ENCODE measurements at regions not wholly inside any gene's neighbourhood (a gene's known extent, or its start where the extent isn't known, plus 50 kb on each side); places are given as distances from the start of the nearest gene placed in this dataset.

DNA sequence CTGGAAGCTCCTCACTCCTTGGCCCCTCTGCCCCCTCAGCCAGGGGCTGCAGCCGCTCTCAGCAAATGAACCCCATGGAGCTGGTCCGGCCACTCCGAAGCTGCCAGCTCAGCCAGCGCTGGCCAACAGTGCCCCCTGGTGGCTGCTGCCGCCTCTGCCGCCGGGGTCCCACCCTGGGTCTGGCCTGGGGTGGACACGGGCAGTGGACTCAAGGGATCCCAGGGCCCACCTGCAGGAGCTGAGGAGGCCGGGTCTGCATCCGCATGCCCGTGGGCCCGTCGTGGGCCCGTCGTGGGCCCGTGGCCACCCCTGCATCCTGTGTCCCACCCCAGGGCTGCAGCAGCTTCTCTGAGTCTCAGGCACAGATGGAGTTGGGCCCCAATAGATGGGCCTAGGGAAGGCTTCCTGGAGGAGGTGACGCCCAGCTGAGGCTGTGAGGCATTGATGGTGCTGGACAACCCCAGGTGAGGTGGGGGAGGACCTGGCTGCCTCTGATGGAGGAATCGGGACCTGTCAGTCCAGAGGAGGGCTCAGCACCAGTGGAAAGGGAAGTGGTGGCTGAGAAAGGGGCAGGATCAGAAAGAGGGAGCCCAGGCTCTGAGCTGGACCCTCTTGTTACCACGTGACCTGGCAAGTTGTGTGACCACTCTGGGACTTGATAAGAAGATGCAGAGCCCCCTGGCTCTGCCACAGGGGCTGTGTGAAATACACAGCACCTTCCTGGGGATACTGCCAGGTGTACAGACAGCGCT, 522.3 kb downstream of the BRD1 start:
- DNase-seq (ENCODE audit: low read depth in 3 of 3), result peak; percentile 10 to 63 (median 50)

DNA sequence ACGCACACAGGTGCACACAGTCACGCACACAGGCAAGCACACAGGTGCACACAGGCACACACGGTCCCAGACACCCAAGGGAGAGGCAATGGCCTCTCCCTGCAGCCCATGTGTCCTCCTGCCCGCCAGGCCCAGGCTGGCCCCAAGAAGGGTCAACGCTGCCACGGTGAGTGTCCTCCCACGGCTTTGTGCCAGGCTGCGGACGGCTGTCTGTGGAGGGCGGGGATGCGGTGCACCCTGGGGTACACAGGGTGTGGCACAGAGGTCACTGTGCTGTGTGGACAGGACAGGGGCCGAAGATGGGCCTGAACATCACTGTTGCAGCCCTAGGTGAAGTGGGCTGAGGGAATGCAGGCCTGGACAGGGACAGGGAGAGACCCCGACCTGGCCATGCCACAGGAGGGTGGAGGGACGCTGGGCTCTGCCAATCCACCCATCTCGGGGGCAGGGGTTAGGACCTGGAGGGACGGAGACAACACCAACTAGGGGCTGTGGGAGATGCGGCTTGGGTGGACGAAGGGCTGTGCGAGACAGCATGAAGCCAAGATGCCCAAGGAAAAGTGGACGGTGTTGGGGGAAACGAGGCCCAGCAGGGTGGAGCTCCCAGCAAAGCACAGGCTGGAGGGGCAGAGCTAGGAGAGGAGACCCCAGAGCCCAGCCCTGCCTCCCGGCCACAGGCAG, 523.8 kb downstream of the BRD1 start:
- no peak for DNase-seq (ENCODE audit: low read depth in 3 of 3)

DNA sequence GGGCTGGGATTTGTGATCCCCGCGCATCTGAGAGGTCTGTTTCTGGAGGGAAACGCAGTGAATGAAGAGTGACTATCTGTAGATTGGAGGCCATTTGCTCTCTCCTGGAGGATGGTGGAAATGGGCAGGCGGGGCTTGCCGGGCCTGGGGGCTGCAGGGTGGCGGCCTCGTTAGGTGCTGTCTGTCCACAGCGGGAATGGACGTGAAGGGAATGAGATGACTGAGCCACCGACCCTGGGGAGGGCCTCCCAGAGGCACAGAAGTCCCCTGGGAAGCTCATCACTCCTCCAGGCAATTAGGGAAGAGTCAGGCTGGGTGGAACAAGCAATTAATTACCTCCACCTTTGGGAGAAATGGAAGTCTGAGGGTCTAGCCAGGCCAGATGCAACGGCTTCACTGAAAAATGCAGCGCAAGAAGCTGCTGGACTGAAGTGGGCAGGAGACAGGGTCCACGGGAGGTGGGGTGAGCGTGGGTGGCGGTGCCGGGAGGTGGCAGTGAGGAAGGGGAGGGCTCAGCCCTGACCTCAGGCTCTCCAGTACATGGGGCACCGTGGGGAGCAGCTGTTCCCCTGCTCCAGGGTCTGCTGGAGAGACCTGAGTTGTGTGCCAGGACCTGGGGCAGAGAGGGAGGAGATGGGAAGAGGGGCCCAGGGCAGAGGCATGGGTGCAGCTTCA, 524.5 kb downstream of the BRD1 start:
- DNase-seq (ENCODE audit: low read depth in 3 of 3), result no peak

DNA sequence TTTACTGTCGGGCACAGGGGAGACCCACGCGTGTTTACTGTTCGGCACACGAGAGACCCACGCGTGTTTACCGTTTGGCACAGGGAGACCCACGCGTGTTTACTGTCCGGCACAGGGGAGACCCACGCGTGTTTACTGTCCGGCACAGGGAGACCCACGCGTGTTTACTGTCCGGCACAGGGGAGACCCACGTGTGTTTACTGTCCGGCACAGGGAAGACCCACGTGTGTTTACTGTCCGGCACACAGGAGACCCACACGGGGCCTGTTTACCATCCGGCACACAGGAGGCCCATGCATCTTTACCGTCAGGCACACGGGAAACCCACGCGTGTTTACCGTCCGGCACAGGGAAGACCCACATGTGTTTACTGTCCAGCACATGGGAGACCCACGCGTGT, 525.1 kb downstream of the BRD1 start:
- DNase-seq (ENCODE audit: low read depth in 3 of 3), result no peak

DNA sequence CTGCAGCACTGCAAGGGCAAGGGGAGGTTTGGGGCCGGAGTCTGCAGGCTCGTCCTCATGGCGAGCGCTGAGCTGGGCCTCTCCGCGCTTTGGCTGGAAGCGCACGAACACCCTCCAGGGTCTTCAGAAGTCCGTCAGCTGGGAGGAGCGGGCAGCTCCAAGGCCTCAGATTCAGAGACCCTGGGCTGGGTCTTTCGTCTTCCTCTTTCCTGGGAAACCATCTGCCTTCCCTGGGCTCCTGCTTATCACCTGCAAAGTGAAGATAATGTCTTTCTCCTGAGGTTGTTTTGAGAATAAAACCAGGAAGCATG, 525.6 kb downstream of the BRD1 start:
- DNase-seq (ENCODE audit: low read depth in 3 of 3), result no peak

DNA sequence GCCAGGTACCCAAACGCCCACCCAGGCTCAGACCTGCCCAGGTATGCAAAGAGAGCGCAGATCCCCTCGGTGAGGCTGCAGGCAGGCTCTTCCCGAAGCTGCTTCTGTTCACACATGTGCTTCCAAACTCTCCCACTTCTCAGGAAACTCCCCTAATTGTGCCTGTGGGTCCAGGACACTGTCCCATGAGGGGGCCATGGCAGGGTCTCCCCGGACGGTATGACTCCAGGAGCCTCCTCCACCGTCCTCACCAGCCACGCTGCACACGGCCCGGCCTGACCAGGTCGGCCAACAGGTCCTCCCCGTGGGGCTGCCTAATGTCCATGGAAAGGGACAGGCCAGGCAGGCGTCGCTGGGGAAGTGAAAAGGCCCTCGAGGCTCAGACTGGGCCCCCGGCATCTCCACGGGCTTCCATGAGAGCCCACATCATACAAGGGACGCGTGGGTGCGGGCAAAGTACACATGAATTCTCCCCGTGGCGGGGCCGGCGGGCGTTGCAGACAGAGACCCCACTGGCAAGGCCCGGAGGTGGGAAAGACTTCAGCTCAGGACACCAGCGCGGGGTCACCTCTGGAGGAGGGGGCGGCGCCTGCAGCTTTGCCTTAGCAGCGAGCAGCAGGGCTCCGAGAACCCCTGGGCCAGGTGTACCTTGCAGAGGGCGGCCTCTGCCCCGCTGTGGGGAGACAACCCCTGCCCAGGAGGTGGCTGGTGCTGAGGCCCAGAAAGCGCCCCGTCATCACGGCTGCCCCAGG, 526.1 kb downstream of the BRD1 start:
- DNase-seq (ENCODE audit: low read depth in 3 of 3), result no peak

DNA sequence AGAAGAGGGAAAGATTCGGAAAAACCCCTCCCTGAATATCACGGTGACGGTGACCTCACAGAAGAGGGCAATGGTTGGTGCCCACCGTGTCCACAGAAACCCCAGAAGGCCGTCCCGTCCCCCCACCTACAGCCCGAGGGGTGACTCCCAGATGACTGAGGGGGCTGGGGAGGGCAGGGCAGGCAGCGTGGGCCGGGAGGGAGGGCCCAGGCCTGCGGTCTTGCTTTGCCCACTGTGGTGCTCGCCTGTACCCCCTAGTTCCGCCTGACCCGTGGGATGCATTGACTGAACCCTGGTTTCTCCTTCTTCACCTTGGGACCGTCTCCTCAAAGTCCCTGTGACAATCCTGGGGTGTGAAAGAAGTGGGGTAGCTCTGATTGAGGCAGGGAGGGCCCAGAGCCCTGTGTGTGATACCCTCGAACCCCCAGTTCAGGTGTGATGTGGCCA, 526.7 kb downstream of the BRD1 start:
- no peak for DNase-seq (ENCODE audit: low read depth in 3 of 3)

DNA sequence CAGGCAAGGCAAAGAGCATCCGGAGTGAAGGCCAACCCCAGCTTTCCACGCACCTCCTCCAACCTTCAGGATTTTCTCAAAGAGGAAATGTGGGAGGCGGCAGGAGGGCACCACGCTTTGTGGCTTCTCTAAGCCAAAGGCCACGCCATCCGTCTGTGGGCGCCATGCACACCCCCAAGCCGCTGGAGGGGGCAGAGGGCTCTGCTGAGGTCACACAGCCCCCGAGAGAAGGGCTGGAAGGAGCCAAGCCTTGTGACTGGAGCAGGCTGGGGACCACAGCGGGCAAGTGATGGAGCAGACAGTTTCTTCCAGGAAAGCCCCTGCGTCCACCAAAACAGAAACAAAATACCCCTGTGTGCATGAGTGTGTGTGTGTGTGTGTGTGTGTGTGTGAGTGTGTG, 527.4 kb downstream of the BRD1 start:
- DNase-seq (ENCODE audit: low read depth in 3 of 3), result no peak

DNA sequence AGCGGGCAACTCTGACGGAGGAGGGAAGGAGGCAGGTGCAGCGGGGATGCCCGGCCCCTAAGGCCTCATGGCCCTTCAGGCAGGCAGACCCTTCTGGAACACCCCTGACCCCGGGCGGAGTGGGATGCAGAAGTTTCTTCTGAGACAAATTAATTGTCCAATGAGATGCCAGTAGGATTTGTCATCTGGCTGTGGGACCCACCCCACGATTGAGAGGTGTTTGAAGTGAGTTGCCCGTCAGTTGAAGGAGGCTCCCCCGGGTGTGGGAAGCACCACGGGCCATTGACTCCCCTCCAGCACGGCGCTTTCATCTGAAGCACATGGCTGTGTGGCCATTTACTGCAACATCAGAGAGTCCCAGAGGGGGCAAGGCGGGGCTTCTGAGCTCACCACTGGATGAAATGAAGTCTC, 527.8 kb downstream of the BRD1 start:
- DNase-seq (ENCODE audit: low read depth in 3 of 3), result no peak

DNA sequence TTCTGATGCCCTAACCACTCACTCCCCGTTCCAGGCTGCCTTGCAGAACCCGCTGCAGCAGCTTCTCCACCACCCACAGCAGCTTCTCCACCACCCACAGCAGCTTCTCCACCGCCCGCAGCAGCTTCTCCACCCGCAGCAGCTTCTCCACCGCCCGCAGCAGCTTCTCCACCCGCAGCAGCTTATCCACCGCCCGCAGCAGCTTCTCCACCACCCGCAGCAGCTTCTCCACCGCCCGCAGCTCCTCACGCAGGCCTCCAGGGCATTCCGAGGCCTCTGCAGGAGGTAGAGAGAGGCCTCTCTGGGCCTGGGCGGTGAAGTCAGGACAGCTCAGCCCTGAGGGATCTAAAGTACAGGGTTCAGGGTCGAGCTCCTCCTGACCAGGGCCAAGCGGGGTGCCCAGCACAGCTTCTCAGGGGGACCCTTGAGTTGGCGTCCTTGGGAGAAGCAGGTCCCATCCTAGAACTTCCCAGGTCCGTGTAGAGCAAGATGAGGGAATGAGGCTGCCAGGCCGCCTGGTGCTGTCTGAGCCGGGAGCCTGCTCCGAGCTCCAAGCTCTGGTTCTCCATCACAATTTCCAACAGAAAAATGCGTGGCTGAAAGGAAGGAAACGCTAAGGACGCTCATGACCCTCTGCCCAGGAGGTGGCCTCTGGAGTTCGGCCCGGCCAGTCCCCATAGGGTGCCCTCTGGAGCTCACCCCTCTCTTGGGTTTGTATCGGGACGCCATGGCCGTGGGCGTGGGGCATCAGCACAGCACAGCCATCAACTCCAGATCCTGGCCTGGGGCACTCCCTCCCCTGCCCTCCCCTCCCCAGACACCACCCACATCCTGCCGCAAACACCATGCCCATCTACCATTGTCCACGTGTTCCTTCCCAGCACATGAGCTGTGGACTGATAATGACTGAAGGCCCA, 528.6 kb downstream of the BRD1 start:
- no peak for DNase-seq (ENCODE audit: low read depth in 3 of 3)

DNA sequence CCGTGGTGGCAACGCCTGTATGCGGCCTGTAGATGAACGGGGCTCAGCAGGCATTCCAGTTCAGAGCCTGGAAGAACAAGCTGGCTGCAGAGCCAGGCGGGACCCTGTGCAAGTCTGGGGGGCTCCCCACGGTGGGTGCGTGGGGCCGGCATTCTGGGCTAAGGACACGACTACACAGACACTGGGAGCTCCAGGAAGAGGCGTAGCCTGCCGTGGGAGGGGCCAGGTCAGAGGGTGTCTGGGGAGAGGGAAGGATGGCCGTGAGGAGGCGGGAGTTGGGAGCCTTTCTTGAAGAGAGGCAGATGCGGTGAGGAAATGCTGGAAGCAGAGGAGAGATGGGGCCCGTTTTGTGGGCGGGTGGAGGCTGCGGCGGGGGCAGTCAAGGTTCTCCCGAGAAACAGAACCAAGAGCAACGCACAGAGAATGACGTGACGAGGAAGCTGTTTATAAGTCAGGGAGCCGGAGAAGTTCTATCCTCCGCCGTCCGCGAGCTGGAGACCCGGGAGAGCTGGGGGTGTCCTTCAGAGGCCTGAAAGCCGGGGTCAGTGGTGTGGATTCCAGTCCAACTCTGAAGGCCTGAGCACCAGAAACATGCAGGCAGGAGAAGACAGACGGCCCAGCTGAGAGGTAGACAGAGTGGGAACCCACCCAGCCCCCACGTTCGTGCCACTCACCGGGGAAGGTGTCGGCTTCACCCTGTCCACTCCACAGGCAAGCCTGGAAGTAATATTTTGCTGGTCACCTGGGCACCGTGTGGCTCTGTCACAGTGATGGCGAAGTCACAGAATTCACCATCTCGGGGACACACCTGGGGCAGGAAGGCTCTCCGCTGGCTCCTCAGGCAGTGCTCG, 529.6 kb downstream of the BRD1 start:
- no peak for DNase-seq (ENCODE audit: low read depth in 3 of 3)

DNA sequence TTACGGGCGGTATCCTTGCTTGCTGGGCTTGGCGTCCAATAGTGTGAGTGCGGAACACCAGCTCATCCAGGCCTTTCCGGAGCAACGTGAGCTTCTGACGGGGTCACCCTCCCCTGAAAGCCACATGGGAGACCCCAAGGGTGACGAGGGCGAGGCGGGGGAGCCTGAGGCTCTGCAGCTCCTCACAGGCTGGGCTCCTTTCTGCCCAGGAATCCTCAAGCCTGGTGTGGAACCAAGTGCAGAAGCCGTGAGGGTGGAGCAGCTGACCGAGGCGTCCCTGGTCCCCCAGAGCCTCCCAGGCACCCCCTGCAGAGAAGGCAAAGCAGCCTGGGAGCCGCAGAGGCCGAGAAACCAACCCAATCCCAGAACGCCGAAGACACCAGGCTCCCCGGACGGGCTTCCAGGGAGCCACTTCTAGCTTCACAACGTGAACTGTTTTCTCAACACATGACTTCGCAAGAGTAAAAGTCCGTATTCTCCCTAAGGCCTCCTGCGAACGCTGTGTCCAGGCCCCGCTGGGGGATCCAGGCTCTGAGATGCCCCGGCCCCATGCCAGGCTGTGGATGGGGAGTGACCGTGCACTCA, 530.3 kb downstream of the BRD1 start:
- no peak for DNase-seq (ENCODE audit: low read depth in 3 of 3)

DNA sequence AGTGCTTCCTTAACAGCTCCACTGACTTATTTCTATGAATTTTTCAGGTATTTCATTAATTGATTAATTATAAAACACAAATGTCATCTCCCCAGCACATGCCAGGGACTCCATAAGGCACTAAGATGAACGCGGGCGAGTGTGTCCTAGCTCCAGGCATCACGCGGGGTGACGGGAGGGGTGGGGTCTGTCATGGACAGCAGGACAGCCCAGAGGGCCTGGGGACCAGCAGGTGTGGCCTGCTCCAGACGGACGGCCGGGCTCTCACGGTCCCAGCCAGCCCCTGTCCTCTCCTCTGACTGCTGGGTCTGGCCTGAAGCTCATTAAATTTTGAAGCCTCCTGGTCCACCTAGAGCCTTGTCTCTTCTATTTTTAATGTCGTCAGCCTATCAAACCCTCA, 531.1 kb downstream of the BRD1 start:
- DNase-seq (ENCODE audit: low read depth in 3 of 3), result no peak

DNA sequence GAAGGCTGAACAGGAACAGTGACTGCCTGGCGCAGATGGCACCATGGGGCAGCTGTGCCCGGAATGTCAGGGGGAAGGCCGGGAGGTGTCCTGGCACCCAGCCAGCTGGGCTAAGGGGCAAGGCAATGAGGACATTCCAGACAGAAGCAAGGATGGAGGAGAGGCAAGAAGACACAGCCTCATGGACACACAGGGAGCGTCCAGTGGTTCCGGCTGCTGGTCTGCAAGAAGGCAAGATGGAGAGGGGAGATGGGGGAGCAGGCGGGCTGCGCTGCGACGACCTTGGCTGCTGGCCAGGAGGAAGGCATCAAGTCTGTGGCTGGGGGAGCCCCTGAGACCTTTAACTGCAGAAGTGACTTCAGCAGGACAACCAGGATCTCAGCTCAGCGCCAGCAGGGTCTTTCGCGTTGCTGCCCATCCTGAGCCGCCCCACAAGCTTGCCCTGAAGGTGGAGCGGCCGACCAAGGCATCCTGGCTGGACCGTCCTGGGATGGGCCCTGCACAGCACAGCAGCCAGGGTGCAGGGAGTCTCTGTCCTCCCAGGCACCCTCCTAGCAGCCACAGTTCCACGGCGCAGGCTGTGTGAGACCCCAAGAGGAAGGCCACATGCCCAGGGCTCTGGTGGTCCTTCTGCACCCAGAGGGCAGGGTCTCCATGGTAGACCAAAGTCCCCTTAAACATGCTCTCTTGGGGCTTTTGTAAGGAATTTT, 531.7 kb downstream of the BRD1 start:
- DNase-seq (ENCODE audit: low read depth in 3 of 3), result no peak

DNA sequence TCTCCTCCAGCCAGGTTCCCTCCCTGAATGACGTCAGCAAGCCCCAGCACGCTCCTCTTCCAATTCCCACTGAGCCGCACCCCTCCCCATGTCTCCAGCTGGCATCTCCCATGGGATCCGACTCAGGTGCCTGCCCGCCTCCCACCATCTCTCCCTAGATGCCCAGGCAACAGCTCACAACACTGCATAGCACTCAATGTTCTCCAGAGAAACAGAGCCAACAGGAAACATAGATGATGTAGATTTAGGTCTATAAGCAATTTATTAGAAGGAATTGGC, 532.3 kb downstream of the BRD1 start:
- no peak for DNase-seq (ENCODE audit: low read depth in 3 of 3)

DNA sequence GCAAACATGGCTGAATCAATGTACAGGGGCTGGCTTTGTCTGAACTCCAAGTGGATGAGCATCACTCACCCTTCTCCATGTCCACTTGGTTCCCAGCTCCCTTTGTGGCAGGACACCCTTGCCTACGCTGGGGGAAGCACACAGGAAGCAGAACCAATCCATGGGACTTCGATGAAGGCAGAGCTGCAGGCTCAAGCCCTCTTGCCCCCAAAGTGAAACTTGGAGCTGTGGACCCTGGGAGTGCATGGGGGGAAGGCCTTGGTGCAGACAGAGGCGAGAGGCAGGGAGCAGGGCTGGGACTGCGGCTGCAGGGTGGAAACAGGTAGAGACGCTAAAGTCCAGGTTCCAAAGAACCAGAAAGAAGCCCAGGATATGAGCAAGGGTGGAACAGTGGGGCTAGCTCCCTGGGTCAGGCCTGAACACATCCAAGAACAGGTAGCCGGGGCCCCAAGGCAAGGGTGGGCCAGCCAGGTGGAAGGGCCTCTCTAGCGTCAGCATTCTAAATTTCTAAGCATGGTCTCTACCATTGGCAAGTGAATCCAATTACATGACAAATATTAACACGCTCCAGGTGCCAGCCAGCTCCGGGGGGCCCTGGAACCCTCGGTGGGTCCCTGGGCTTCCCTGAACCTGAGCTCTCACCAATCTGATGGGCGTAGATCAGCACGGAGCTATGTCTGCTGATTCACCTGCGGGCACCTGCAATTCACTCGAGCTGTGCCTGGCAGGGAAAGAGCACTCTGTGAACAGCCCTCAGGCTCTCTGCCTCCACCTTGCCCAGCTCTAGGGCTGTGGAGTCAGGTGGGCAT, 532.8 kb downstream of the BRD1 start:
- no peak for DNase-seq (ENCODE audit: low read depth in 3 of 3)

DNA sequence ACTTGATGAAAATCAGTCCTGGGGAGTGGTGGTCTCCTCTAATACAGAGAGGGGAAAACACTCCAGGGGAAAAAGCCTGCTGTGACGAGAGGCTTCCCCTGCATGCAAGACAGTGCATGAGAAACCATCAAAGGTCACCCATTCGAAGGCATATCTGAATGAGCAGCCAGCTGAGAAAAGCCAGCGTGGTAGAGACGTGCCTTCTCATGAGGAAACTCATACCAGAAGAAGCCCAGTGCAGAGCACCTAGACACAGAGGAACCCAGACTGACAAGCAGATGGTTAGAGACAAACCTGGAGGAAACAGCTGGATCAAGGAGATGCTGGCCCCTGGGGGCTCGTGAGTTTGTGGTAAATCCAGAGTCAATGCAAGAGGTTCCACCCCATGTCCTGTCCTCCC, 534.8 kb downstream of the BRD1 start:
- DNase-seq (ENCODE audit: low read depth in 3 of 3), result no peak

DNA sequence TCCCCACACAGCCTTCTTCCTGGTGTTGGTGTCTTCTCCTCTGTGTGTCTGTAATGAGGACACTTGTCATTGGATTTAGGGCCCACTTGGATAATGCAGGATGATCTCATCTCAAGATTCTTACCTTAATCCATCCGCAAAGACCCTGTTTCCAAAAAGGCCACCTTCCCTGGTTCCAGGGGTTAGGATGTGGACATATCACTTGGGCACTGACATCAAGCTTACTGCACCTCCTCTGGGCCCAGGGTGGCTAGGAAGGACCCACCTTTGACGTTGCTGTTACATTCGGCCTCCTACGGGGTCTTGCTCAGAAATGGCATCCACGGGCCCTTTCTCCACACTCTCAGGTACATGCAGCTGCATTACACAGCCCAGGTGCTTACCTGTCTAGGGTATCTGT, 535.9 kb downstream of the BRD1 start:
- DNase-seq (ENCODE audit: low read depth in 3 of 3), result no peak

DNA sequence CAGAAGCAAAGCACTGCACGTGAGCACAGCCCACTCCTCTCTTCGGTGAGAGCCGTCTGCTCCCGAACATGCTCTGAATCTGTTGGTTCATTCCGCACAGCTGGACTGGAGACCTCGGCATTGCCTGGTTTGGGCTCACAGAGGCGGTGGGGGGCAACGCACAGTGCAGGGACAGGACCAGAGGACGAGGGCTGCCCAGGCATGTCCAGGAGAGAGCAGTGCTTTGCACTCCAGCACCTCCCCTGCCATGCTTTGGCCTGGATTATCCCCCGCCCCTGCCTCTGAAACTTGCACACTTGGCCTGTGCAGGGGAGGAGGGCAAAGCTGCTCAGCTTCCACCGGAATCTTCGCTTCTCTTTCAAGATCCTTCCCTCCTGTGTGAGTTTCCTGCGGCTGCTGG, 536.5 kb downstream of the BRD1 start:
- DNase-seq (ENCODE audit: low read depth in 3 of 3), result no peak
